SK-N-SH (cell line): ENCODE measurements at regions not wholly inside any gene's neighbourhood (a gene's known extent, or its start where the extent isn't known, plus 50 kb on each side); places are given as distances from the start of the nearest gene placed in this dataset.

Experiments
- CTCF ChIA-PET: fragments of 300-600, 350-600 bp; formaldehyde crosslinking; extraction: SDS; loops from one replicate; lab custom pipeline; 2021; lab: Yijun Ruan, JAX
- POLR2A ChIA-PET: fragments of 350-600 bp; sonication (Branson Sonifier 250); formaldehyde crosslinking; extraction: SDS; loops from one replicate; lab custom pipeline; 2020; ENCODE audit warnings: antibody characterized with exemption, inconsistent platforms; lab: Yijun Ruan, JAX
- DNase-seq: peaks from one replicate; pipeline ENCODE4 v3.0.0; 2012
- H2AFZ ChIP-seq: fragments of 200-600 bp; sonication (generic); 2 replicates; pipeline ENCODE4 v1.8.1; 2016; ENCODE audit warnings: antibody characterized with exemption, mild to moderate bottlenecking, low read depth
- H3F3A ChIP-seq: fragments of 200-600 bp; sonication (generic); replicated peaks from 2 replicates; pipeline ENCODE3; 2016; ENCODE audit warnings: antibody characterized with exemption, mild to moderate bottlenecking; ENCODE audit not compliant: insufficient read depth
- H3K27ac ChIP-seq, 2 experiments: fragments of 200-500 bp in 1 of 2; fragments of 200-600 bp in 1 of 2; sonication (Bioruptor generic) in 1 of 2; sonication (generic), shearing (Covaris generic) in 1 of 2; 2 replicates each; pipeline versions ENCODE4 v1.5.1 to v1.6.1; 2014 to 2016; ENCODE audit warnings: low read depth in 2 of 2, inconsistent platforms in 1 of 2, low read length in 1 of 2, mild to moderate bottlenecking in 1 of 2, mixed read lengths in 1 of 2
- H3K27me3 ChIP-seq: fragments of 200-600 bp; sonication (generic), shearing (Covaris generic); 2 replicates; pipeline ENCODE4 v1.6.1; 2016; ENCODE audit warnings: mixed run types; ENCODE audit not compliant: insufficient read depth
- H3K36me3 ChIP-seq, 2 experiments: fragments of 200-500 bp in 1 of 2; fragments of 200-600 bp in 1 of 2; sonication (Bioruptor generic) in 1 of 2; sonication (generic) in 1 of 2; replicated peaks in 1 of 2; 2 replicates each; pipeline versions ENCODE3 to v1.5.1; 2014 to 2016; ENCODE audit warnings: low read length in 1 of 2, mild to moderate bottlenecking in 1 of 2; ENCODE audit not compliant: insufficient read depth in 2 of 2, control insufficient read depth in 1 of 2
- H3K4me1 ChIP-seq, 2 experiments: fragments of 200-500 bp in 1 of 2; fragments of 200-600 bp in 1 of 2; sonication (Bioruptor generic) in 1 of 2; sonication (generic), shearing (Covaris generic) in 1 of 2; 2 replicates each; pipeline versions ENCODE4 v1.5.1 to v1.6.1; 2014 to 2016; ENCODE audit warnings: low read depth in 1 of 2, low read length in 1 of 2, mixed run types in 1 of 2; ENCODE audit not compliant: insufficient read depth in 2 of 2, control insufficient read depth in 1 of 2
- H3K4me2 ChIP-seq: fragments of 200-600 bp; sonication (generic), shearing (Covaris generic); 2 replicates; pipeline ENCODE4 v1.6.1; 2017; ENCODE audit warnings: mixed run types
- H3K4me3 ChIP-seq, 2 experiments: fragments of 200-500 bp in 1 of 2; fragments of 200-600 bp in 1 of 2; sonication (Bioruptor generic) in 1 of 2; sonication (generic), shearing (Covaris generic) in 1 of 2; 2 replicates each; pipeline versions ENCODE4 v1.5.1 to v1.8.1; 2014 to 2016; ENCODE audit warnings: low read depth in 2 of 2, inconsistent platforms in 1 of 2, low read length in 1 of 2, mild to moderate bottlenecking in 1 of 2, mixed read lengths in 1 of 2, moderate library complexity in 1 of 2
- H3K79me2 ChIP-seq: fragments of 200-600 bp; sonication (generic); 2 replicates; pipeline ENCODE4 v1.8.1; 2017; ENCODE audit warnings: mild to moderate bottlenecking; ENCODE audit not compliant: insufficient read depth
- H3K9ac ChIP-seq: fragments of 200-600 bp; sonication (generic); 2 replicates; pipeline ENCODE4 v1.6.1; 2017; ENCODE audit warnings: mixed run types
- H3K9me2 ChIP-seq: fragments of 200-600 bp; sonication (generic); 2 replicates; pipeline ENCODE4 v1.6.1; 2017; ENCODE audit warnings: mixed run types
- H3K9me3 ChIP-seq: fragments of 200-600 bp; sonication (generic); 2 replicates; pipeline ENCODE4 v1.6.1; 2017; ENCODE audit warnings: mixed run types, mild to moderate bottlenecking, moderate library complexity
- H4K20me1 ChIP-seq: fragments of 200-600 bp; sonication (generic); 2 replicates; pipeline ENCODE4 v1.6.1; 2017; ENCODE audit warnings: mild to moderate bottlenecking, mixed run types; ENCODE audit not compliant: insufficient read depth
- EZH2phosphoT487 ChIP-seq: fragments of 200-600 bp; sonication (generic); IDR thresholded peaks from 2 replicates; pipeline ENCODE4 v1.6.1; 2017; ENCODE audit warnings: low read depth, mixed run types, mild to moderate bottlenecking, antibody characterized with exemption, moderate library complexity, borderline replicate concordance
- FOXM1 ChIP-seq: IDR thresholded peaks from 2 replicates; pipeline ENCODE4 v1.4.0; 2012; ENCODE audit warnings: low read depth, mild to moderate bottlenecking
- JUND ChIP-seq: IDR thresholded peaks from 2 replicates; pipeline ENCODE4 v1.4.0; 2012
- NFIC ChIP-seq: IDR thresholded peaks from 2 replicates; pipeline ENCODE4 v1.4.0; 2012; ENCODE audit warnings: borderline replicate concordance
- NRF1 ChIP-seq: IDR thresholded peaks from 2 replicates; pipeline ENCODE4 v1.6.1; 2012; ENCODE audit warnings: low read depth, mild to moderate bottlenecking, low read length
- RAD21 ChIP-seq: IDR thresholded peaks from 2 replicates; pipeline ENCODE4 v1.6.1; 2012; ENCODE audit warnings: mild to moderate bottlenecking, low read length
- RFX5 ChIP-seq: IDR thresholded peaks from 2 replicates; pipeline ENCODE4 v1.6.1; 2012; ENCODE audit warnings: mild to moderate bottlenecking, improper control_type of control experiment, low read length
- RXRA ChIP-seq: IDR thresholded peaks from 2 replicates; pipeline ENCODE4 v1.4.0; 2012; ENCODE audit warnings: low read depth, mild to moderate bottlenecking, borderline replicate concordance
- SIN3A ChIP-seq: IDR thresholded peaks from 2 replicates; pipeline ENCODE4 v1.6.1; 2012; ENCODE audit warnings: low read depth, mild to moderate bottlenecking, low read length, moderate library complexity, borderline replicate concordance
- TCF12 ChIP-seq: IDR thresholded peaks from 2 replicates; pipeline ENCODE4 v1.4.0; 2012
- TEAD4 ChIP-seq: IDR thresholded peaks from 2 replicates; pipeline ENCODE4 v1.4.0; 2012; ENCODE audit warnings: mild to moderate bottlenecking, borderline replicate concordance; ENCODE audit not compliant: insufficient read depth
- WGBS: methylation state at CpG from one replicate; pipeline ENCODE4 v1.1.6; 2017; ENCODE audit warnings: low lambda C conversion rate; 5-methylcytosine and 5-hydroxymethylcytosine counted together
- TF ChIP-seq, protein P1 (sequence below): fragments of 200-600 bp; sonication (generic); IDR thresholded peaks from 2 replicates; pipeline ENCODE4 v1.6.1; 2017; ENCODE audit warnings: antibody characterized with exemption, mild to moderate bottlenecking, moderate library complexity
- TF ChIP-seq, protein P2 (sequence below): IDR thresholded peaks from 2 replicates; pipeline ENCODE4; 2012
- TF ChIP-seq, protein P3 (sequence below): fragments of 150-350 bp; IDR thresholded peaks from 2 replicates; pipeline ENCODE4 v1.6.1; 2017; ENCODE audit warnings: antibody characterized with exemption, low read length, low read depth, borderline replicate concordance
- TF ChIP-seq, protein P4 (sequence below): fragments of 150-350 bp; IDR thresholded peaks from 2 replicates; pipeline ENCODE4 v1.6.1; 2016; ENCODE audit warnings: mild to moderate bottlenecking, low read depth, low read length

DNA sequence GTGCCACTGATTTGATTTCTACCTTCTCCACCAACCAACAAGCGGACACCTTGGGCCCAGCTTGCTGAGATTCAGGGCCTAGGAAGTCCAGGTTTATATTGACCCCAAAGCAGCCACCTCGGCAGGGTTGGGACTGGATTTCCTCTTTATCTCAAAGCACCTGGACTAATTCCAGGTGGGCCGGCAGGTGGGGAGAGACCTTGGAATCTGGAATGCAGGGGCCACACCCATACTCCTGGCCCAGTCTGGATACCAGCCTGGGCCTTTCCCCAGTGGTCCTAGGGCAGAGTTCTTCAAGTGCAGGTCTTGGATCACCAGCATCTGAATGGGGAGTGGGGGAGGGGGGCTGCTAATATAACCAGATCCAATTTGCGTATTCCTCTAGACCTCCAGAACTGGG, 93.1 kb downstream of the PCDH1 start:
- H3K4me3 ChIP-seq = no peak overlapping the region
- ChIA-PET POLR2A (no interaction called here), CTCF (interaction anchor here (1.2 to 2.7 kb wide), 7 partner anchors 11 to 129 kb away, joined by 3 to 17 read pairs (median 5); partner anchors contain the start of gene PCDH1)
- no peaks in the 10 kb centered on the region for H4K20me1 ChIP-seq
- H3K4me1 ChIP-seq = peaks cover 0 to 20% of the 10 kb centered on the region in 2 experiments; a peak in 1 of 4 replicates
- no peaks in the 10 kb centered on the region for H3K79me2 ChIP-seq
- H3K27ac ChIP-seq = no peak overlapping the region
- H3F3A ChIP-seq = no peaks in the 10 kb centered on the region
- no peaks in the 10 kb centered on the region for H3K9me2 ChIP-seq
- peaks cover 10% of the 10 kb centered on the region; the same call in 1 of the 2 replicates for H3K27me3 ChIP-seq
- H3K36me3 ChIP-seq = no peaks in the 10 kb centered on the region
- 78% methylated on average over 4 of the region's 4 CpGs for WGBS
- no peaks in the 10 kb centered on the region for H3K9me3 ChIP-seq
- TF ChIP-seq TCF12 = no peak
- TF ChIP-seq, protein P1, sequence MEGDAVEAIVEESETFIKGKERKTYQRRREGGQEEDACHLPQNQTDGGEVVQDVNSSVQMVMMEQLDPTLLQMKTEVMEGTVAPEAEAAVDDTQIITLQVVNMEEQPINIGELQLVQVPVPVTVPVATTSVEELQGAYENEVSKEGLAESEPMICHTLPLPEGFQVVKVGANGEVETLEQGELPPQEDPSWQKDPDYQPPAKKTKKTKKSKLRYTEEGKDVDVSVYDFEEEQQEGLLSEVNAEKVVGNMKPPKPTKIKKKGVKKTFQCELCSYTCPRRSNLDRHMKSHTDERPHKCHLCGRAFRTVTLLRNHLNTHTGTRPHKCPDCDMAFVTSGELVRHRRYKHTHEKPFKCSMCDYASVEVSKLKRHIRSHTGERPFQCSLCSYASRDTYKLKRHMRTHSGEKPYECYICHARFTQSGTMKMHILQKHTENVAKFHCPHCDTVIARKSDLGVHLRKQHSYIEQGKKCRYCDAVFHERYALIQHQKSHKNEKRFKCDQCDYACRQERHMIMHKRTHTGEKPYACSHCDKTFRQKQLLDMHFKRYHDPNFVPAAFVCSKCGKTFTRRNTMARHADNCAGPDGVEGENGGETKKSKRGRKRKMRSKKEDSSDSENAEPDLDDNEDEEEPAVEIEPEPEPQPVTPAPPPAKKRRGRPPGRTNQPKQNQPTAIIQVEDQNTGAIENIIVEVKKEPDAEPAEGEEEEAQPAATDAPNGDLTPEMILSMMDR = no peak
- TF ChIP-seq, protein P2, sequence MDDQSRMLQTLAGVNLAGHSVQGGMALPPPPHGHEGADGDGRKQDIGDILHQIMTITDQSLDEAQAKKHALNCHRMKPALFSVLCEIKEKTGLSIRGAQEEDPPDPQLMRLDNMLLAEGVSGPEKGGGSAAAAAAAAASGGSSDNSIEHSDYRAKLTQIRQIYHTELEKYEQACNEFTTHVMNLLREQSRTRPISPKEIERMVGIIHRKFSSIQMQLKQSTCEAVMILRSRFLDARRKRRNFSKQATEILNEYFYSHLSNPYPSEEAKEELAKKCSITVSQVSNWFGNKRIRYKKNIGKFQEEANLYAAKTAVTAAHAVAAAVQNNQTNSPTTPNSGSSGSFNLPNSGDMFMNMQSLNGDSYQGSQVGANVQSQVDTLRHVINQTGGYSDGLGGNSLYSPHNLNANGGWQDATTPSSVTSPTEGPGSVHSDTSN = no peak
- TF ChIP-seq RAD21 = no peak
- TF ChIP-seq RFX5 = no peak
- TF ChIP-seq FOXM1 = no peak
- TF ChIP-seq, all 33 proteins: peak for 0
- H2AFZ ChIP-seq = no peak overlapping the region
- H3K9ac ChIP-seq = no peak overlapping the region
- no peak overlapping the region for H3K4me2 ChIP-seq
- no peak for DNase-seq

DNA sequence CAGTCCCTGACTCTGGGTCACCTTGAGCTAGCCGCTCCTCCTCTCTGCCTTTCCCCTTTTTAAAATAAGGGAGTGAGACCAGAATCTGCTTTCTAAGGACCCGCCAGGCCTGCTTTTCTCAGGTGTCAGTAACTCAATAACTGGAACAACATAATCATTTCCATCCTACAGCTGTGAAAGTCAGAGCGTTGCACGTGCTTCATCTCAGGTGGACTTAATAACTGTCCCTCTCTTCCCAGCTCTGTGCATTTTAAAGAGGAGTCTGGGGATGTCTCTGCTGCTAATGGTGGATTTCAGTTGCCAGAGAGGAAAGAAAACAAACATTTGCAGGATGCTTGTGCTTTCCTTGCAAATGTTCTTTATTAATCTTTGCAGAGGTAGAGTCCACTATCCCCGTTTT, 93.7 kb downstream of the PCDH1 start:
- no peak for TF ChIP-seq EZH2phosphoT487
- no peak overlapping the region for H2AFZ ChIP-seq
- H3K9ac ChIP-seq = no peak overlapping the region
- 77% methylated on average over 5 of the region's 5 CpGs for WGBS
- H3K4me3 ChIP-seq = no peak overlapping the region
- H3K36me3 ChIP-seq = no peaks in the 10 kb centered on the region
- no peaks in the 10 kb centered on the region for H3K79me2 ChIP-seq
- CTCF ChIA-PET = interaction anchor here (0.7 to 2.7 kb wide), 6 partner anchors 26 to 120 kb away, joined by 3 to 17 read pairs (median 6); partner anchors contain the start of gene PCDH1
- H3F3A ChIP-seq = no peaks in the 10 kb centered on the region
- peaks cover 4% of the 10 kb centered on the region; the same call in 1 of the 2 replicates for H3K27me3 ChIP-seq
- POLR2A ChIA-PET = no interaction called here
- H3K4me1 ChIP-seq = peaks cover 0 to 20% of the 10 kb centered on the region in 2 experiments; a peak in 1 of 4 replicates
- H3K27ac ChIP-seq = no peak overlapping the region
- no peaks in the 10 kb centered on the region for H3K9me3 ChIP-seq
- H3K4me2 ChIP-seq = no peak overlapping the region
- no peaks in the 10 kb centered on the region for H4K20me1 ChIP-seq
- H3K9me2 ChIP-seq = no peaks in the 10 kb centered on the region
- no peak for DNase-seq

DNA sequence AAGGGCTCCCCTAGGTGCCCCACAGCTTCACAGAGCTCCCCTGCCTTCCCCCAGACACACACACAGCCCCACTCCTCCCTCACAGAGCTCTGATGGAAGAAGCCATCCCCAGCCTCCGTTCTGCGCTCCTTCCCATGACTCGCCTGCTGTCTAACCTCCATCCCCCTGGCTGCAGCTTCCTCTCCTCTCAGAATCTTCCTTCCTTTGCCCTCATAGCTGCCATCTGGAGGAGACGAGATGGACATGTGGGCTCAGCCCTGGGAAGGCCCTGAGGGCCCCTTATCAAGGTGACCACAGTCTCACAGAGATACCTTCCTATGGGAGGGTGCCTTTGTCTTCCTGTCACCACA, 94.3 kb downstream of the PCDH1 start:
- Histone ChIP-seq H3K27ac (no peak overlapping the region), H3K9me2 (no peaks in the 10 kb centered on the region), H3K4me1 (peaks cover 0 to 16% of the 10 kb centered on the region in 2 experiments; a peak in 2 of 4 replicates), H3K79me2 (no peaks in the 10 kb centered on the region), H3K4me3 (no peak overlapping the region), H4K20me1 (no peaks in the 10 kb centered on the region), H3K36me3 (no peaks in the 10 kb centered on the region), H2AFZ (no peak overlapping the region), H3K27me3 (no peaks in the 10 kb centered on the region; the same call in 1 of the 2 replicates), H3K9ac (no peak overlapping the region), H3K4me2 (no peak overlapping the region), H3F3A (no peaks in the 10 kb centered on the region), H3K9me3 (no peaks in the 10 kb centered on the region)
- TF ChIP-seq RXRA = no peak
- no peak for TF ChIP-seq JUND
- TF ChIP-seq, protein P3, sequence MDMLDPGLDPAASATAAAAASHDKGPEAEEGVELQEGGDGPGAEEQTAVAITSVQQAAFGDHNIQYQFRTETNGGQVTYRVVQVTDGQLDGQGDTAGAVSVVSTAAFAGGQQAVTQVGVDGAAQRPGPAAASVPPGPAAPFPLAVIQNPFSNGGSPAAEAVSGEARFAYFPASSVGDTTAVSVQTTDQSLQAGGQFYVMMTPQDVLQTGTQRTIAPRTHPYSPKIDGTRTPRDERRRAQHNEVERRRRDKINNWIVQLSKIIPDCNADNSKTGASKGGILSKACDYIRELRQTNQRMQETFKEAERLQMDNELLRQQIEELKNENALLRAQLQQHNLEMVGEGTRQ = no peak
- TF ChIP-seq NRF1 = no peak
- no peak for TF ChIP-seq EZH2phosphoT487
- no peak for TF ChIP-seq TEAD4
- TF ChIP-seq NFIC = no peak
- TF ChIP-seq, protein P4, sequence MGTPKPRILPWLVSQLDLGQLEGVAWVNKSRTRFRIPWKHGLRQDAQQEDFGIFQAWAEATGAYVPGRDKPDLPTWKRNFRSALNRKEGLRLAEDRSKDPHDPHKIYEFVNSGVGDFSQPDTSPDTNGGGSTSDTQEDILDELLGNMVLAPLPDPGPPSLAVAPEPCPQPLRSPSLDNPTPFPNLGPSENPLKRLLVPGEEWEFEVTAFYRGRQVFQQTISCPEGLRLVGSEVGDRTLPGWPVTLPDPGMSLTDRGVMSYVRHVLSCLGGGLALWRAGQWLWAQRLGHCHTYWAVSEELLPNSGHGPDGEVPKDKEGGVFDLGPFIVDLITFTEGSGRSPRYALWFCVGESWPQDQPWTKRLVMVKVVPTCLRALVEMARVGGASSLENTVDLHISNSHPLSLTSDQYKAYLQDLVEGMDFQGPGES = no peak
- TF ChIP-seq SIN3A = no peak
- WGBS = 66% methylated on average over 4 of the region's 4 CpGs
- POLR2A ChIA-PET = no interaction called here
- no peak for DNase-seq
- CTCF ChIA-PET = interaction anchor here (0.7 to 2.2 kb wide), 5 partner anchors 26 to 119 kb away, joined by 3 to 6 read pairs (median 5); partner anchors contain the start of gene PCDH1
